Testis (tissue), 2 donors: ENCODE measurements at regions not wholly inside any gene's neighbourhood (a gene's known extent, or its start where the extent isn't known, plus 50 kb on each side); places are given as distances from the start of the nearest gene placed in this dataset.

Experiments used
- POLR2A ChIP-seq: fragments of 450-650 bp; IDR thresholded peaks from one replicate; pipeline ENCODE4 v1.6.1; 2017; ENCODE audit warnings: antibody characterized with exemption, mild to moderate bottlenecking, moderate library complexity
- TF ChIP-seq, protein P1 (sequence below), 3 experiments: fragments of 450-650 bp in 2 of 3; fragments of 200-600 bp in 1 of 3; sonication (generic) in 1 of 3; IDR thresholded peaks; one replicate each; pipeline ENCODE4 v1.5.1; 2016 to 2019; ENCODE audit warnings: antibody characterized with exemption in 3 of 3, mild to moderate bottlenecking in 2 of 3, moderate library complexity in 1 of 3

DNA sequence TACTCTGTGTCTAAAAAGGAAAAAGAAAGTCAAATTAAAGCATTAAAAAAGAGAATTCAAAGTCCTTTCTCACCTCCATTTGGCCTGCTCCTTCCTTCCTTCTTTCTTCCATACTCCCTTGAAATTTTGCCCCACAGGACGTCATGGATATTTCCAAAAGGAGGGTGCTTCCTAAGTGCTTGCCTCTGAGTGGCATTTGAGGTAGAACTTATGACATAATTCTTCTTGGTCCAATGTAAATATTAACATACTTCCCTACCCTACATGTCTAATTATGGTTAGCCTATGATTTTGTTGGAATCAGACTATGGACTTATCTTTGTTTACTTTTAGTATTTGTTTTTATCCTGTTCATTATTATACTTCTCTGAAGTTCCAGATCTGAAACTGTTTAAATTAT is 132.3 kb downstream of the PFDN4 start:
- TF ChIP-seq, protein P1, sequence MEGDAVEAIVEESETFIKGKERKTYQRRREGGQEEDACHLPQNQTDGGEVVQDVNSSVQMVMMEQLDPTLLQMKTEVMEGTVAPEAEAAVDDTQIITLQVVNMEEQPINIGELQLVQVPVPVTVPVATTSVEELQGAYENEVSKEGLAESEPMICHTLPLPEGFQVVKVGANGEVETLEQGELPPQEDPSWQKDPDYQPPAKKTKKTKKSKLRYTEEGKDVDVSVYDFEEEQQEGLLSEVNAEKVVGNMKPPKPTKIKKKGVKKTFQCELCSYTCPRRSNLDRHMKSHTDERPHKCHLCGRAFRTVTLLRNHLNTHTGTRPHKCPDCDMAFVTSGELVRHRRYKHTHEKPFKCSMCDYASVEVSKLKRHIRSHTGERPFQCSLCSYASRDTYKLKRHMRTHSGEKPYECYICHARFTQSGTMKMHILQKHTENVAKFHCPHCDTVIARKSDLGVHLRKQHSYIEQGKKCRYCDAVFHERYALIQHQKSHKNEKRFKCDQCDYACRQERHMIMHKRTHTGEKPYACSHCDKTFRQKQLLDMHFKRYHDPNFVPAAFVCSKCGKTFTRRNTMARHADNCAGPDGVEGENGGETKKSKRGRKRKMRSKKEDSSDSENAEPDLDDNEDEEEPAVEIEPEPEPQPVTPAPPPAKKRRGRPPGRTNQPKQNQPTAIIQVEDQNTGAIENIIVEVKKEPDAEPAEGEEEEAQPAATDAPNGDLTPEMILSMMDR (IDR thresholded peaks at IDR 0.05): no peak
- no peak for TF ChIP-seq POLR2A
